Neural crest cell (in vitro differentiated cells): ENCODE measurements at regions not wholly inside any gene's neighbourhood (a gene's known extent, or its start where the extent isn't known, plus 50 kb on each side); places are given as distances from the start of the nearest gene placed in this dataset.

Experiments
- DNase-seq: peaks from one replicate; pipeline ENCODE4 v3.0.0; 2021; ENCODE audit warnings: low read depth, mixed read lengths, low spot score
- H3K27ac Mint-ChIP-seq: one replicate; pipeline ENCODE4 v1.8.0; 2021; ENCODE audit warnings: mild to moderate bottlenecking, mixed read lengths; ENCODE audit not compliant: unreplicated experiment
- H3K27me3 Mint-ChIP-seq: 2 replicates; pipeline ENCODE4 v1.8.0; 2021; ENCODE audit warnings: low read depth, mild to moderate bottlenecking, mixed read lengths
- H3K36me3 Mint-ChIP-seq: 2 replicates; pipeline ENCODE4 v1.8.0; 2021; ENCODE audit warnings: low read depth, mild to moderate bottlenecking, mixed read lengths
- H3K4me1 Mint-ChIP-seq: 2 replicates; pipeline ENCODE4 v1.8.0; 2021; ENCODE audit warnings: mixed read lengths
- H3K4me3 Mint-ChIP-seq: one replicate; pipeline ENCODE4 v1.8.0; 2021; ENCODE audit warnings: mild to moderate bottlenecking, mixed read lengths
- H3K9me3 Mint-ChIP-seq: 2 replicates; pipeline ENCODE4 v1.8.0; 2021; ENCODE audit warnings: mixed read lengths
- CTCF ChIP-seq: fragments of 200-600 bp; sonication (generic); conservative IDR thresholded peaks from 2 replicates; pipeline ENCODE4 v1.5.0; 2021; ENCODE audit warnings: antibody characterized with exemption, mild to moderate bottlenecking

GRCh38 chr6:16061818-16062217 lies 67.1 kb upstream of the MYLIP start:
- peaks cover 2% of the 10 kb centered on the region for H3K27me3 Mint-ChIP-seq
- H3K4me3 Mint-ChIP-seq = no peak overlapping the region
- H3K27ac Mint-ChIP-seq = no peak overlapping the region
- H3K4me1 Mint-ChIP-seq = peaks cover 17% of the 10 kb centered on the region
- H3K36me3 Mint-ChIP-seq = no peaks in the 10 kb centered on the region
- H3K9me3 Mint-ChIP-seq = no peaks in the 10 kb centered on the region
- no peak for DNase-seq
- TF ChIP-seq CTCF = no peak

GRCh38 chr6:16060039-16060438 lies 68.8 kb upstream of the MYLIP start:
- Mint-ChIP-seq H3K4me3 (no peak overlapping the region), H3K4me1 (peaks cover 16% of the 10 kb centered on the region), H3K36me3 (no peaks in the 10 kb centered on the region), H3K27me3 (peaks cover 2% of the 10 kb centered on the region), H3K9me3 (no peaks in the 10 kb centered on the region), H3K27ac (no peak overlapping the region)
- no peak for DNase-seq
- no peak for TF ChIP-seq CTCF

DNA sequence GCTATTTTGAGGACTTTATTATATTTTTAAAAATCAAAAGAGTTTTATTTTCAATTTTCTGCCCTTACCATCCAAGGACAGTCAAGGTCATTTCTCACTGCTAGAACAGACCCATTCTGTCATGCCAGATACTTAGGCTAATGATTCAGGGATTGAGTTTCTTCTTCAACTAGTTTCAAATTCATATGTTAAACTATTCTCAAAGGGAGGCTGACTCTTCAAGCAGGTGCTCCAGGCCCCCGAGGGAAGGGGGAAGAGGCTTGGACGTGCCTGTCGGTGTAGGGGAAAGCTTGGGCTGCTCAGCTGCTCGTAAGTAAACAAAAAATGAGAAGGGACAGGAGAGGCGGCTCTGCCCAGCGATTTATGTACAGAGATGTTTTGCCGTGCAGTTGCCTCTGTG lies 69.4 kb upstream of the MYLIP start:
- Mint-ChIP-seq H3K4me1 (peaks cover 10% of the 10 kb centered on the region), H3K27me3 (peaks cover 2% of the 10 kb centered on the region), H3K4me3 (no peak overlapping the region), H3K36me3 (no peaks in the 10 kb centered on the region), H3K27ac (no peak overlapping the region), H3K9me3 (no peaks in the 10 kb centered on the region)
- DNase-seq = no peak
- no peak for TF ChIP-seq CTCF

- TF ChIP-seq CTCF = no peak
- Mint-ChIP-seq H3K4me1 (peaks cover 4% of the 10 kb centered on the region), H3K4me3 (no peak overlapping the region), H3K36me3 (no peaks in the 10 kb centered on the region), H3K9me3 (no peaks in the 10 kb centered on the region), H3K27me3 (peaks cover 2% of the 10 kb centered on the region), H3K27ac (no peak overlapping the region)
- no peak for DNase-seq
Measured at GRCh38 chr6:16058929-16059345, 69.9 kb upstream of the MYLIP start.

GRCh38 chr6:16058201-16058928 lies 70.5 kb upstream of the MYLIP start:
- Mint-ChIP-seq H3K4me3 (no peak overlapping the region), H3K9me3 (no peaks in the 10 kb centered on the region), H3K27ac (no peak overlapping the region), H3K4me1 (peaks cover 2% of the 10 kb centered on the region), H3K27me3 (peaks cover 2% of the 10 kb centered on the region), H3K36me3 (no peaks in the 10 kb centered on the region)
- no peak for DNase-seq
- no peak for TF ChIP-seq CTCF
